H1 (cell line): ENCODE measurements at regions not wholly inside any gene's neighbourhood (a gene's known extent, or its start where the extent isn't known, plus 50 kb on each side); places are given as distances from the start of the nearest gene placed in this dataset.

ENCODE experiments used
- CREB1 ChIP-seq: IDR thresholded peaks from 2 replicates; pipeline ENCODE4 v1.6.1; 2012; ENCODE audit warnings: inconsistent platforms
- GABPA ChIP-seq: IDR thresholded peaks from 2 replicates; pipeline ENCODE4 v1.6.1; 2011; ENCODE audit warnings: mild to moderate bottlenecking, low read length, moderate library complexity, borderline replicate concordance; ENCODE audit not compliant: insufficient read depth
- TBP ChIP-seq: IDR thresholded peaks from 2 replicates; pipeline ENCODE4 v1.6.1; 2011; ENCODE audit warnings: low read depth, low read length, improper control_type of control experiment
- TF ChIP-seq, protein P1 (sequence below): IDR thresholded peaks from 2 replicates; pipeline ENCODE4 v1.6.1; 2011; ENCODE audit warnings: low read depth, mild to moderate bottlenecking, low read length; ENCODE audit not compliant: insufficient read depth

DNA sequence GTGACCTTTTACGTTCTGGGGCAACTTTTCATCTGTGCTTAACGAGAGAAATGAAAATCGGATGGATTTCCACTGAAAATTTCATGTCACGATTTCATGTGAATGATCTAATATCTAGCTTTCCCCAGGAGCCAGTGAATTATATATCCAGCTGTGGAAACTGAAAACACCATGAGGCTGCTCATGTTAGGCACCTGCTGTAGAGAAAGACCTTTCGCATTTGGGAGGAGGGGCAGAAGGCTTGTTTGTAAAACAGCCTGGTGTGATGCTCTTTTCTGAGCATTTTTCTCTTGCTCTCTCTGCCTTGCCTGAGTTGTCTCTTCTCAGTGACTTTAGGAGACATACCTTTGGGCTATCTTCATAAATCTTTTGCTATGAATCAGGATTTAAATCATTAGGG is 84.6 kb upstream of the CYP1B1 start (continued):
- TF ChIP-seq GABPA (no peak), CREB1 (no peak), TBP (no peak)
- TF ChIP-seq, protein P1, sequence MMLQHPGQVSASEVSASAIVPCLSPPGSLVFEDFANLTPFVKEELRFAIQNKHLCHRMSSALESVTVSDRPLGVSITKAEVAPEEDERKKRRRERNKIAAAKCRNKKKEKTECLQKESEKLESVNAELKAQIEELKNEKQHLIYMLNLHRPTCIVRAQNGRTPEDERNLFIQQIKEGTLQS, result no peak
